CD8-positive, alpha-beta memory T cell (primary cell): ENCODE measurements at regions not wholly inside any gene's neighbourhood (a gene's known extent, or its start where the extent isn't known, plus 50 kb on each side); places are given as distances from the start of the nearest gene placed in this dataset.

Experiments used
- CTCF ChIA-PET: fragments of 350-600 bp; sonication (Branson Sonifier 250); formaldehyde crosslinking; loops from one replicate; lab custom pipeline; 2021; ENCODE audit warnings: antibody characterized with exemption; lab: Charles Lee
- POLR2A ChIA-PET: fragments of 350-600 bp; sonication (Branson Sonifier 250); formaldehyde crosslinking; loops from one replicate; lab custom pipeline; 2021; ENCODE audit warnings: antibody characterized with exemption; lab: Charles Lee
- DNase-seq, 5 donors: peaks; one replicate each; pipeline versions ENCODE4 v3.0.0 to v3.0.0-alpha.2; 2020 to 2022; ENCODE audit warnings: mixed read lengths in 1 of 5
- H3K27ac ChIP-seq: one replicate; pipeline ENCODE4 v1.7.0; 2013; ENCODE audit warnings: low read depth, mild to moderate bottlenecking, low read length, moderate library complexity
- H3K27me3 ChIP-seq: 2 replicates; pipeline ENCODE4 v1.7.0; 2013; ENCODE audit warnings: low read length, mild to moderate bottlenecking; ENCODE audit not compliant: insufficient read depth, poor library complexity, severe bottlenecking
- H3K36me3 ChIP-seq: 2 replicates; pipeline ENCODE4 v1.7.0; 2013; ENCODE audit warnings: mild to moderate bottlenecking, low read length, moderate library complexity; ENCODE audit not compliant: insufficient read depth
- H3K4me1 ChIP-seq: 2 replicates; pipeline ENCODE4 v1.7.0; 2013; ENCODE audit warnings: mild to moderate bottlenecking, low read length, moderate library complexity; ENCODE audit not compliant: insufficient read depth
- H3K4me3 ChIP-seq: 2 replicates; pipeline ENCODE4 v1.7.0; 2013; ENCODE audit warnings: mild to moderate bottlenecking, low read length
- H3K9me3 ChIP-seq: 2 replicates; pipeline ENCODE4 v1.7.0; 2013; ENCODE audit warnings: mild to moderate bottlenecking, low read length
- H3K27ac Mint-ChIP-seq, 8 donors: one replicate each; pipeline ENCODE4 v1.8.0; 2020 to 2021; ENCODE audit warnings: mixed read lengths in 8 of 8, mild to moderate bottlenecking in 6 of 8, inconsistent platforms in 3 of 8, moderate library complexity in 3 of 8
- H3K27me3 Mint-ChIP-seq, 2 donors: one replicate each; pipeline ENCODE4 v1.8.0; 2020 to 2021; ENCODE audit warnings: mixed read lengths in 2 of 2, mild to moderate bottlenecking in 1 of 2, moderate library complexity in 1 of 2
- H3K36me3 Mint-ChIP-seq, 3 donors: one replicate each; pipeline ENCODE4 v1.8.0; 2020 to 2021; ENCODE audit warnings: mixed read lengths in 3 of 3, inconsistent platforms in 1 of 3, mild to moderate bottlenecking in 1 of 3
- H3K4me1 Mint-ChIP-seq, 3 donors: one replicate each; pipeline ENCODE4 v1.8.0; 2020 to 2021; ENCODE audit warnings: mixed read lengths in 3 of 3, inconsistent platforms in 1 of 3, mild to moderate bottlenecking in 1 of 3
- H3K4me3 Mint-ChIP-seq, 7 donors: one replicate each; pipeline ENCODE4 v1.8.0; 2020 to 2021; ENCODE audit warnings: mixed read lengths in 7 of 7, mild to moderate bottlenecking in 6 of 7, moderate library complexity in 4 of 7, inconsistent platforms in 2 of 7
- H3K9me3 Mint-ChIP-seq, 5 donors: one replicate each; pipeline ENCODE4 v1.8.0; 2020 to 2022; ENCODE audit warnings: mixed read lengths in 5 of 5, mild to moderate bottlenecking in 3 of 5, moderate library complexity in 2 of 5, inconsistent platforms in 1 of 5

GRCh38 chr7:27409311-27409710 is 166.7 kb downstream of the EVX1 start:
- Histone ChIP-seq H3K27ac (no peak overlapping the region), H3K36me3 (no peaks in the 10 kb centered on the region), H3K9me3 (no peaks in the 10 kb centered on the region), H3K4me1 (no peaks in the 10 kb centered on the region), H3K27me3 (no peaks in the 10 kb centered on the region), H3K4me3 (no peak overlapping the region)
- Mint-ChIP-seq H3K9me3 (no peaks in the 10 kb centered on the region), H3K27me3 (peaks cover 4 to 17% of the 10 kb centered on the region in 2 donors), H3K27ac (no peak overlapping the region), H3K4me1 (no peaks in the 10 kb centered on the region), H3K36me3 (no peaks in the 10 kb centered on the region), H3K4me3 (no peak overlapping the region)
- DNase-seq = no peak
- POLR2A ChIA-PET = no interaction called here
- CTCF ChIA-PET = no interaction called here

GRCh38 chr7:27409776-27410175 is 167.2 kb downstream of the EVX1 start:
- Mint-ChIP-seq H3K9me3 (no peaks in the 10 kb centered on the region), H3K27me3 (peaks cover 4 to 17% of the 10 kb centered on the region in 2 donors), H3K4me3 (no peak overlapping the region), H3K4me1 (no peaks in the 10 kb centered on the region), H3K36me3 (no peaks in the 10 kb centered on the region), H3K27ac (no peak overlapping the region)
- Histone ChIP-seq H3K36me3 (no peaks in the 10 kb centered on the region), H3K4me3 (no peak overlapping the region), H3K4me1 (no peaks in the 10 kb centered on the region), H3K27ac (no peak overlapping the region), H3K27me3 (no peaks in the 10 kb centered on the region), H3K9me3 (no peaks in the 10 kb centered on the region)
- ChIA-PET CTCF (no interaction called here), POLR2A (no interaction called here)
- no peak for DNase-seq

- Histone ChIP-seq H3K4me3 (no peak overlapping the region), H3K9me3 (no peaks in the 10 kb centered on the region), H3K36me3 (no peaks in the 10 kb centered on the region), H3K27me3 (no peaks in the 10 kb centered on the region), H3K27ac (no peak overlapping the region), H3K4me1 (no peaks in the 10 kb centered on the region)
- Mint-ChIP-seq H3K9me3 (no peaks in the 10 kb centered on the region), H3K27me3 (peaks cover 3 to 13% of the 10 kb centered on the region in 2 donors), H3K4me1 (no peaks in the 10 kb centered on the region), H3K36me3 (no peaks in the 10 kb centered on the region), H3K4me3 (no peak overlapping the region), H3K27ac (no peak overlapping the region)
- ChIA-PET CTCF (no interaction called here), POLR2A (no interaction called here)
- DNase-seq = no peak
These were observed 168.4 kb downstream of the EVX1 start for GRCh38 chr7:27410812-27411544.

- H3K4me1 Mint-ChIP-seq = no peaks in the 10 kb centered on the region
- no peaks in the 10 kb centered on the region for H3K36me3 Mint-ChIP-seq
These were observed 169.6 kb downstream of the EVX1 start for GRCh38 chr7:27412164-27412563.

GRCh38 chr7:27418541-27418940 is 175.9 kb downstream of the EVX1 start:
- no peaks in the 10 kb centered on the region for H3K36me3 Mint-ChIP-seq
- no peak overlapping the region for H3K27ac ChIP-seq
- H3K27me3 ChIP-seq = no peaks in the 10 kb centered on the region
- H3K4me3 ChIP-seq = no peak overlapping the region
- POLR2A ChIA-PET = no interaction called here
- CTCF ChIA-PET = no interaction called here
- no peaks in the 10 kb centered on the region for H3K4me1 ChIP-seq
- H3K9me3 Mint-ChIP-seq = no peaks in the 10 kb centered on the region
- no peaks in the 10 kb centered on the region for H3K9me3 ChIP-seq
- H3K4me3 Mint-ChIP-seq = no peak overlapping the region
- H3K4me1 Mint-ChIP-seq = no peaks in the 10 kb centered on the region
- no peak for DNase-seq
- H3K36me3 ChIP-seq = no peaks in the 10 kb centered on the region
- peaks cover 5 to 14% of the 10 kb centered on the region in 2 donors for H3K27me3 Mint-ChIP-seq
- H3K27ac Mint-ChIP-seq = no peak overlapping the region

More at GRCh38 chr7:27412164-27412563, 169.6 kb downstream of the EVX1 start:
- Mint-ChIP-seq H3K4me3 (no peak overlapping the region), H3K9me3 (no peaks in the 10 kb centered on the region), H3K27ac (no peak overlapping the region), H3K27me3 (peaks cover 7 to 12% of the 10 kb centered on the region in 2 donors)
- H3K4me1 ChIP-seq = no peaks in the 10 kb centered on the region
- DNase-seq = no peak
- H3K27ac ChIP-seq = no peak overlapping the region
- POLR2A ChIA-PET = no interaction called here
- no peaks in the 10 kb centered on the region for H3K9me3 ChIP-seq
- CTCF ChIA-PET = no interaction called here
- no peaks in the 10 kb centered on the region for H3K36me3 ChIP-seq
- H3K4me3 ChIP-seq = no peak overlapping the region
- H3K27me3 ChIP-seq = no peaks in the 10 kb centered on the region

GRCh38 chr7:27419581-27420177 is 177.1 kb downstream of the EVX1 start:
- no peak overlapping the region for H3K4me3 ChIP-seq
- ChIA-PET CTCF (no interaction called here), POLR2A (no interaction called here)
- H3K9me3 ChIP-seq = no peaks in the 10 kb centered on the region
- H3K27me3 Mint-ChIP-seq = peaks cover 6 to 18% of the 10 kb centered on the region in 2 donors
- H3K27me3 ChIP-seq = no peaks in the 10 kb centered on the region
- no peak overlapping the region for H3K27ac Mint-ChIP-seq
- H3K36me3 ChIP-seq = no peaks in the 10 kb centered on the region
- no peak overlapping the region for H3K4me3 Mint-ChIP-seq
- no peaks in the 10 kb centered on the region for H3K4me1 ChIP-seq
- H3K36me3 Mint-ChIP-seq = no peaks in the 10 kb centered on the region
- DNase-seq = no peak
- H3K27ac ChIP-seq = no peak overlapping the region
- no peaks in the 10 kb centered on the region for H3K4me1 Mint-ChIP-seq
- no peaks in the 10 kb centered on the region for H3K9me3 Mint-ChIP-seq

- H3K27ac Mint-ChIP-seq = no peak overlapping the region
- no peaks in the 10 kb centered on the region for H3K4me1 Mint-ChIP-seq
- Histone ChIP-seq H3K9me3 (no peaks in the 10 kb centered on the region), H3K4me3 (no peak overlapping the region), H3K4me1 (no peaks in the 10 kb centered on the region), H3K27me3 (no peaks in the 10 kb centered on the region), H3K36me3 (no peaks in the 10 kb centered on the region), H3K27ac (no peak overlapping the region)
- H3K9me3 Mint-ChIP-seq = peaks cover 0 to 2% (median 0%) of the 10 kb centered on the region in 5 donors
- ChIA-PET POLR2A (no interaction called here), CTCF (no interaction called here)
- peaks cover 12 to 25% of the 10 kb centered on the region in 2 donors for H3K27me3 Mint-ChIP-seq
- H3K4me3 Mint-ChIP-seq = no peak overlapping the region
- DNase-seq = no peak
- H3K36me3 Mint-ChIP-seq = no peaks in the 10 kb centered on the region
These were observed 178.1 kb downstream of the EVX1 start for GRCh38 chr7:27420702-27421101.

- no peaks in the 10 kb centered on the region for H3K9me3 ChIP-seq
- Mint-ChIP-seq H3K36me3 (no peaks in the 10 kb centered on the region), H3K27me3 (peaks cover 7 to 23% of the 10 kb centered on the region in 2 donors), H3K4me3 (no peak overlapping the region), H3K27ac (no peak overlapping the region), H3K9me3 (peaks cover 0 to 2% (median 0%) of the 10 kb centered on the region in 5 donors), H3K4me1 (no peaks in the 10 kb centered on the region)
- H3K36me3 ChIP-seq = no peaks in the 10 kb centered on the region
- no peak overlapping the region for H3K4me3 ChIP-seq
- POLR2A ChIA-PET = no interaction called here
- H3K27ac ChIP-seq = no peak overlapping the region
- no peak for DNase-seq
- CTCF ChIA-PET = no interaction called here
- H3K27me3 ChIP-seq = no peaks in the 10 kb centered on the region
- no peaks in the 10 kb centered on the region for H3K4me1 ChIP-seq
These were observed 180.7 kb downstream of the EVX1 start for GRCh38 chr7:27423290-27423689.
